Epithelial cell of prostate (primary cell): ENCODE measurements at regions not wholly inside any gene's neighbourhood (a gene's known extent, or its start where the extent isn't known, plus 50 kb on each side); places are given as distances from the start of the nearest gene placed in this dataset.
"Not testable (repeated sequence)": the region's sequence is repeated elsewhere in the genome, so short reads cannot be mapped to it uniquely, and the experiment has no call there.

ENCODE experiments used
- DNase-seq: peaks from one replicate; pipeline ENCODE4 v3.0.0-alpha.2; 2011; ENCODE audit warnings: low read depth, low spot score
- H3K27ac ChIP-seq: fragments of 450-650 bp; 2 replicates; pipeline ENCODE4 v1.5.1; 2017; ENCODE audit warnings: mild to moderate bottlenecking

DNA sequence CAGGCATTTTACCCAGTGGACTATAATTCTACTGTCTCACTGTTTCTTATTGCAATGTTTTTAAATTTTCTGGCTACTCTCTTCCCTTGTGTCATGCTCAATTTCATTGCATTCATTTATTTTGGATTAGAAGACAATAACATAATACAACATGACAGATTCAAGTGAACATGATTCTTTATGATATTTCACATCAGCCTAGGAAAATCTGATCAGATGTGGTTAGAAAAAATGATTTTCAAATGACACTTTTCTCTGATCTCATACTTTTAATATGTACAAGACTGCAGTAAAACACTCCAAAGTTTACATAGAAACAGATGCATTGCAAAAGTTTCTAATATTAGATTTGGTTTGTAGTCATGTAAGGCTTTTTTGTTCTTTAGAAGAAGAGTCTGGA, 586.0 kb downstream of the ACTRT1 start:
- DNase-seq = no peak

DNA sequence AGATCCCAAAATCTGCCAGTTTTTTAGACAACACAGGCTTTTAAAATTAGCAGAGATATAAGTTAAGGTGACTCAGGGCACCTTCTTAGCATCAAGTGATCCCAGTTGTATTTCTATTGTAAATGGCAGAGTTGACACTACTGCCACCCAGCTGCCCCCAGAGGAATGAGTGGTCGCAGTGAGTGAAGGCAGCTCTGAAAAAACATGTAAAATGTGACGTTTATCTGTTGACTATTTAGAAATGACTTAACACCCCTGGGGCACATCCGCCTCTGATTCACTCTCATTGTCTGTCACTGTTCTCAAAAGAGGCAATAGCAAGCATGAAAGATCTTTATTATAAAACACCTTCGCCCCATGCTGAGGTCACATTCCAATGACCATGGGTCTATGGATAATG, 592.4 kb downstream of the ACTRT1 start:
- no peak for DNase-seq
- H3K27ac ChIP-seq = no peak overlapping the region

More for the DNA sequence above, 586.0 kb downstream of the ACTRT1 start:
- no peak overlapping the region for H3K27ac ChIP-seq

DNA sequence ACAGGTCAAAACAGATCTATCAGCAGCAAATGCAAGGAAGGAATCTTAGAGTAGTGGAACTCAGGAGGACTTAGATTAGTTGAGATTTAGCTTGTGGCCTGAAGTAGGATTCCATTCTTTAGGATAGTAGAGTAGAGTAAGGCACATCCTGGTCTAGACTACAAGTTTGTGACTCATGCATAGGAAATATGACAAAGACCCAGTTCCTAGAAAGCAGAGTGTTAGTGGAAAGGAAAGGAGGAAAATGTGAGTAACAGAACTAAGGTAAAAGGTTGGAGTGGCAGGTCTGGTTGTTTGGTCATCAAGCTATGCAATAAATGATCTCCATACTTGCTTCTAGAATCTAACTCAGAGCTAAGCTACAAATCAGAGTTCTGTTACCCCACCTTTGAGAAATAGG, 595.0 kb downstream of the ACTRT1 start:
- no peak overlapping the region for H3K27ac ChIP-seq
- DNase-seq = no peak

- H3K27ac ChIP-seq = no peak overlapping the region
- no peak for DNase-seq
Measured at GRCh38 chrX:127439676-127440075, 612.5 kb downstream of the ACTRT1 start.

GRCh38 chrX:127405946-127406345, 586.4 kb downstream of the PRR32 start:
- DNase-seq = no peak
- no peak overlapping the region for H3K27ac ChIP-seq

GRCh38 chrX:127404161-127404560, 584.6 kb downstream of the PRR32 start:
- no peak overlapping the region for H3K27ac ChIP-seq
- no peak for DNase-seq

- not testable (repeated sequence) for H3K27ac ChIP-seq, DNase-seq
Measured at GRCh38 chrX:127400231-127400630, 580.7 kb downstream of the PRR32 start.

GRCh38 chrX:127390316-127390715, 570.8 kb downstream of the PRR32 start:
- no peak overlapping the region for H3K27ac ChIP-seq
- DNase-seq = no peak

- H3K27ac ChIP-seq = no peak overlapping the region
- DNase-seq = no peak
Measured at GRCh38 chrX:127389900-127390299, 570.4 kb downstream of the PRR32 start.
